Gastrocnemius medialis (tissue), 4 donors: ENCODE measurements at regions not wholly inside any gene's neighbourhood (a gene's known extent, or its start where the extent isn't known, plus 50 kb on each side); places are given as distances from the start of the nearest gene placed in this dataset.

Source experiments
- CTCF ChIP-seq, 5 experiments: fragments of 450-650 bp in 3 of 5; fragments of 200-600 bp in 2 of 5; sonication (generic) in 2 of 5; IDR thresholded peaks in 4 of 5; conservative IDR thresholded peaks in 1 of 5; 1 replicate in 4 of 5; 2 replicates in 1 of 5; pipeline ENCODE4 v1.5.1; 2016 to 2019; ENCODE audit warnings: antibody characterized with exemption in 5 of 5, mild to moderate bottlenecking in 3 of 5, moderate library complexity in 3 of 5
- POLR2A ChIP-seq, 2 donors: fragments of 450-650 bp; IDR thresholded peaks; one replicate each; pipeline ENCODE4 v1.6.1; 2017; ENCODE audit warnings: antibody characterized with exemption in 2 of 2, mild to moderate bottlenecking in 2 of 2, moderate library complexity in 2 of 2

DNA sequence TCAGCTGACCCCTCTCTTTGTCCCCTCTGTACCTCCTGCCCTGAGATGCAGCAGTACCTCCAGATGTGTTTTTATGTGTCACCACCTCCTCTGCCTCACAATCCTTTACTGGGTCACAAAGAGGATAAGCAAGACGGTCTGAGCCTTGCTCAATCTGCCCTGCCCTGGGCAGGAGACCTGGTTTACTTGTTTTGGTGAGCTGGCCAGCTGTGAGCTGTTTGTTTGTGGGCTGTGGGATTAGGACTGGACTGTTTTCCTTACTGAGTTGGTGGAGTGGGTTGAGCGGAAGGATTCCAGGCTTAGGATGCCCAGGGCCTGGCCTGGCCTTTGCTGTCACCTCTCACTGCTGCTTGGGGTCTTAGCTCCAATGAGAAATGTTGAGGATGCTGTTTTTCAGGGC is 299.5 kb downstream of the SRBD1 start:
- TF ChIP-seq CTCF (IDR thresholded peaks at IDR 0.05 in 4 of 5, conservative IDR thresholded peaks at IDR 0.05 in 1 of 5) (no peak), POLR2A (IDR thresholded peaks at IDR 0.05) (no peak)
